ENCODE measurements at regions not wholly inside any gene's neighbourhood (a gene's known extent, or its start where the extent isn't known, plus 50 kb on each side); places are given as distances from the start of the nearest gene placed in this dataset.

GRCh38 chr13:88526853-88527215, 855.7 kb downstream of the SLITRK5 start:
- Histone ChIP-seq H3K9me3 (ENCODE audit: insufficient read depth, low read depth, low read length) (peaks cover 17% of the 10 kb centered on the region), H3K36me3 (ENCODE audit: insufficient read depth, low read depth, low read length) (no peaks in the 10 kb centered on the region), H3K4me1 (ENCODE audit: insufficient read depth, low read length) (no peaks in the 10 kb centered on the region), H3K9ac (ENCODE audit: low read depth, low read length) (no peak overlapping the region), H3K27me3 (ENCODE audit: insufficient read depth, low read length) (no peaks in the 10 kb centered on the region), H3K4me3 (ENCODE audit: low read length) (no peak overlapping the region), H3K27ac (ENCODE audit: low read length) (no peak overlapping the region)

- Histone ChIP-seq H3K9me3 (ENCODE audit: insufficient read depth, low read depth, low read length) (no peaks in the 10 kb centered on the region), H3K36me3 (ENCODE audit: insufficient read depth, low read depth, low read length) (no peaks in the 10 kb centered on the region), H3K4me1 (ENCODE audit: insufficient read depth, low read length) (no peaks in the 10 kb centered on the region), H3K9ac (ENCODE audit: low read depth, low read length) (no peak overlapping the region), H3K27ac (ENCODE audit: low read length) (no peak overlapping the region), H3K4me3 (ENCODE audit: low read length) (no peak overlapping the region), H3K27me3 (ENCODE audit: insufficient read depth, low read length) (no peaks in the 10 kb centered on the region)
Observed at GRCh38 chr13:88541994-88542393, 870.8 kb downstream of the SLITRK5 start.

- Histone ChIP-seq H3K4me3 (ENCODE audit: low read length) (no peak overlapping the region), H3K9me3 (ENCODE audit: insufficient read depth, low read depth, low read length) (no peaks in the 10 kb centered on the region), H3K27ac (ENCODE audit: low read length) (no peak overlapping the region), H3K36me3 (ENCODE audit: insufficient read depth, low read depth, low read length) (no peaks in the 10 kb centered on the region), H3K27me3 (ENCODE audit: insufficient read depth, low read length) (no peaks in the 10 kb centered on the region), H3K4me1 (ENCODE audit: insufficient read depth, low read length) (no peaks in the 10 kb centered on the region), H3K9ac (ENCODE audit: low read depth, low read length) (no peak overlapping the region)
Observed at GRCh38 chr13:88544836-88545235, 873.7 kb downstream of the SLITRK5 start.

- Histone ChIP-seq H3K27ac (ENCODE audit: low read length) (no peak overlapping the region), H3K4me3 (ENCODE audit: low read length) (no peak overlapping the region), H3K36me3 (ENCODE audit: insufficient read depth, low read depth, low read length) (no peaks in the 10 kb centered on the region), H3K9ac (ENCODE audit: low read depth, low read length) (no peak overlapping the region), H3K27me3 (ENCODE audit: insufficient read depth, low read length) (no peaks in the 10 kb centered on the region), H3K9me3 (ENCODE audit: insufficient read depth, low read depth, low read length) (no peaks in the 10 kb centered on the region), H3K4me1 (ENCODE audit: insufficient read depth, low read length) (no peaks in the 10 kb centered on the region)
Observed at GRCh38 chr13:88552966-88553365, 881.8 kb downstream of the SLITRK5 start.

GRCh38 chr13:88565566-88565965, 894.4 kb downstream of the SLITRK5 start:
- Histone ChIP-seq H3K27me3 (ENCODE audit: insufficient read depth, low read length) (no peaks in the 10 kb centered on the region), H3K9me3 (ENCODE audit: insufficient read depth, low read depth, low read length) (no peaks in the 10 kb centered on the region), H3K9ac (ENCODE audit: low read depth, low read length) (no peak overlapping the region), H3K36me3 (ENCODE audit: insufficient read depth, low read depth, low read length) (no peaks in the 10 kb centered on the region), H3K4me3 (ENCODE audit: low read length) (no peak overlapping the region), H3K27ac (ENCODE audit: low read length) (no peak overlapping the region), H3K4me1 (ENCODE audit: insufficient read depth, low read length) (no peaks in the 10 kb centered on the region)

GRCh38 chr13:88585861-88586260, 914.7 kb downstream of the SLITRK5 start:
- Histone ChIP-seq H3K4me1 (ENCODE audit: insufficient read depth, low read length) (no peaks in the 10 kb centered on the region), H3K27me3 (ENCODE audit: insufficient read depth, low read length) (no peaks in the 10 kb centered on the region), H3K9me3 (ENCODE audit: insufficient read depth, low read depth, low read length) (no peaks in the 10 kb centered on the region), H3K9ac (ENCODE audit: low read depth, low read length) (no peak overlapping the region), H3K36me3 (ENCODE audit: insufficient read depth, low read depth, low read length) (no peaks in the 10 kb centered on the region), H3K4me3 (ENCODE audit: low read length) (no peak overlapping the region), H3K27ac (ENCODE audit: low read length) (no peak overlapping the region)

- Histone ChIP-seq H3K9ac (ENCODE audit: low read depth, low read length) (no peak overlapping the region), H3K27ac (ENCODE audit: low read length) (no peak overlapping the region), H3K36me3 (ENCODE audit: insufficient read depth, low read depth, low read length) (no peaks in the 10 kb centered on the region), H3K27me3 (ENCODE audit: insufficient read depth, low read length) (no peaks in the 10 kb centered on the region), H3K4me1 (ENCODE audit: insufficient read depth, low read length) (no peaks in the 10 kb centered on the region), H3K9me3 (ENCODE audit: insufficient read depth, low read depth, low read length) (no peaks in the 10 kb centered on the region), H3K4me3 (ENCODE audit: low read length) (no peak overlapping the region)
Observed at GRCh38 chr13:88586263-88586662, 915.1 kb downstream of the SLITRK5 start.

GRCh38 chr13:88590574-88590973, 919.4 kb downstream of the SLITRK5 start:
- H3K4me1 ChIP-seq (ENCODE audit: insufficient read depth, low read length) = no peaks in the 10 kb centered on the region
- no peak overlapping the region for H3K9ac ChIP-seq (ENCODE audit: low read depth, low read length)
- H3K9me3 ChIP-seq (ENCODE audit: insufficient read depth, low read depth, low read length) = peaks cover 8% of the 10 kb centered on the region; the same call in 1 of the 2 replicates
- H3K4me3 ChIP-seq (ENCODE audit: low read length) = no peak overlapping the region
- no peaks in the 10 kb centered on the region for H3K36me3 ChIP-seq (ENCODE audit: insufficient read depth, low read depth, low read length)
- no peaks in the 10 kb centered on the region for H3K27me3 ChIP-seq (ENCODE audit: insufficient read depth, low read length)
- no peak overlapping the region for H3K27ac ChIP-seq (ENCODE audit: low read length)

GRCh38 chr13:88592105-88592504, 920.9 kb downstream of the SLITRK5 start:
- H3K4me1 ChIP-seq (ENCODE audit: insufficient read depth, low read length) = no peaks in the 10 kb centered on the region
- no peak overlapping the region for H3K9ac ChIP-seq (ENCODE audit: low read depth, low read length)
- H3K27ac ChIP-seq (ENCODE audit: low read length) = no peak overlapping the region
- H3K36me3 ChIP-seq (ENCODE audit: insufficient read depth, low read depth, low read length) = no peaks in the 10 kb centered on the region
- no peak overlapping the region for H3K4me3 ChIP-seq (ENCODE audit: low read length)
- H3K27me3 ChIP-seq (ENCODE audit: insufficient read depth, low read length) = no peaks in the 10 kb centered on the region
- peaks cover 8% of the 10 kb centered on the region; the same call in 1 of the 2 replicates for H3K9me3 ChIP-seq (ENCODE audit: insufficient read depth, low read depth, low read length)

GRCh38 chr13:88601949-88602348, 930.8 kb downstream of the SLITRK5 start:
- Histone ChIP-seq H3K27ac (ENCODE audit: low read length) (no peak overlapping the region), H3K27me3 (ENCODE audit: insufficient read depth, low read length) (no peaks in the 10 kb centered on the region), H3K9ac (ENCODE audit: low read depth, low read length) (no peak overlapping the region), H3K4me1 (ENCODE audit: insufficient read depth, low read length) (no peaks in the 10 kb centered on the region), H3K4me3 (ENCODE audit: low read length) (no peak overlapping the region), H3K9me3 (ENCODE audit: insufficient read depth, low read depth, low read length) (no peaks in the 10 kb centered on the region), H3K36me3 (ENCODE audit: insufficient read depth, low read depth, low read length) (no peaks in the 10 kb centered on the region)

- H3K27me3 ChIP-seq (ENCODE audit: insufficient read depth, low read length) = no peaks in the 10 kb centered on the region
- H3K4me1 ChIP-seq (ENCODE audit: insufficient read depth, low read length) = no peaks in the 10 kb centered on the region
- no peak overlapping the region for H3K4me3 ChIP-seq (ENCODE audit: low read length)
- no peak overlapping the region for H3K9ac ChIP-seq (ENCODE audit: low read depth, low read length)
- no peak overlapping the region for H3K27ac ChIP-seq (ENCODE audit: low read length)
- no peaks in the 10 kb centered on the region for H3K9me3 ChIP-seq (ENCODE audit: insufficient read depth, low read depth, low read length)
- H3K36me3 ChIP-seq (ENCODE audit: insufficient read depth, low read depth, low read length) = no peaks in the 10 kb centered on the region
Observed at GRCh38 chr13:88602786-88603777, 931.9 kb downstream of the SLITRK5 start.

- Histone ChIP-seq H3K27ac (ENCODE audit: low read length) (no peak overlapping the region), H3K36me3 (ENCODE audit: insufficient read depth, low read depth, low read length) (no peaks in the 10 kb centered on the region), H3K9ac (ENCODE audit: low read depth, low read length) (no peak overlapping the region)
Observed at GRCh38 chr13:88617176-88617575, 946.0 kb downstream of the SLITRK5 start.

More at GRCh38 chr13:88617176-88617575, 946.0 kb downstream of the SLITRK5 start:
- Histone ChIP-seq H3K4me1 (ENCODE audit: insufficient read depth, low read length) (no peaks in the 10 kb centered on the region), H3K27me3 (ENCODE audit: insufficient read depth, low read length) (no peaks in the 10 kb centered on the region), H3K9me3 (ENCODE audit: insufficient read depth, low read depth, low read length) (no peaks in the 10 kb centered on the region), H3K4me3 (ENCODE audit: low read length) (no peak overlapping the region)
